HUES48 (cell line): ENCODE measurements at regions not wholly inside any gene's neighbourhood (a gene's known extent, or its start where the extent isn't known, plus 50 kb on each side); places are given as distances from the start of the nearest gene placed in this dataset.

Experiments used
- H3K27ac ChIP-seq: one replicate; pipeline ENCODE4 v1.7.0; 2013; ENCODE audit warnings: low read depth, low read length, inconsistent platforms
- H3K27me3 ChIP-seq: 2 replicates; pipeline ENCODE4 v1.6.1; 2013; ENCODE audit warnings: mild to moderate bottlenecking, low read length; ENCODE audit not compliant: control insufficient read depth, insufficient read depth
- H3K36me3 ChIP-seq: 2 replicates; pipeline ENCODE4 v1.6.1; 2013; ENCODE audit warnings: low read length; ENCODE audit not compliant: control insufficient read depth, insufficient read depth
- H3K4me1 ChIP-seq: 2 replicates; pipeline ENCODE4 v1.6.1; 2013; ENCODE audit warnings: mild to moderate bottlenecking, low read length; ENCODE audit not compliant: control insufficient read depth, insufficient read depth
- H3K4me3 ChIP-seq: 2 replicates; pipeline ENCODE4 v1.5.1; 2013; ENCODE audit warnings: mild to moderate bottlenecking, low read depth, low read length
- H3K9ac ChIP-seq: 2 replicates; pipeline ENCODE4 v1.6.1; 2013; ENCODE audit warnings: mild to moderate bottlenecking, low read depth, low read length, moderate library complexity
- H3K9me3 ChIP-seq: 2 replicates; pipeline ENCODE4 v1.6.1; 2013; ENCODE audit warnings: low read length; ENCODE audit not compliant: control insufficient read depth, insufficient read depth

DNA sequence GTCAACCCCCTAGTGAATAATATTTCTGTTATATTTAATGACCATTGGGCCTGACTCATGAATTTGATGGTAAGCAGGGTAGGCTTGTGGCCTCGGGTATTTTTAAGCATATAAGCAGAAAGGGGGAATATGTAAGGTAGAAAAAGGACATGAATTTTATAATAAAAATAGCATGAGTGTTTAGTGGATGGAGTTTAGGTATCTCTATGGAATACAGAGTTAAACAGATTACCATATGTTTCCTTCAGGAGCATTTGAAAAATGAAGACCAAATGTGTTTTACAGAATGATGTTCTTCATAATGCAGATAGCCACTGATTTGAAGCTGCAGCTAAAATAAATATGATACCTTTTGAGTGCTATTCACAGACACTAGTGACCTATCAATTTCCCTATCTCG, 191.7 kb upstream of the TSHZ2 start:
- no peaks in the 10 kb centered on the region for H3K9me3 ChIP-seq
- no peaks in the 10 kb centered on the region for H3K36me3 ChIP-seq
- no peaks in the 10 kb centered on the region for H3K27me3 ChIP-seq
- no peak overlapping the region for H3K9ac ChIP-seq
- 0 out of 2 replicates have a peak, but pooled peaks cover 2% of the 10 kb centered on the region for H3K4me1 ChIP-seq
- no peak overlapping the region for H3K4me3 ChIP-seq
- H3K27ac ChIP-seq, result no peak overlapping the region

DNA sequence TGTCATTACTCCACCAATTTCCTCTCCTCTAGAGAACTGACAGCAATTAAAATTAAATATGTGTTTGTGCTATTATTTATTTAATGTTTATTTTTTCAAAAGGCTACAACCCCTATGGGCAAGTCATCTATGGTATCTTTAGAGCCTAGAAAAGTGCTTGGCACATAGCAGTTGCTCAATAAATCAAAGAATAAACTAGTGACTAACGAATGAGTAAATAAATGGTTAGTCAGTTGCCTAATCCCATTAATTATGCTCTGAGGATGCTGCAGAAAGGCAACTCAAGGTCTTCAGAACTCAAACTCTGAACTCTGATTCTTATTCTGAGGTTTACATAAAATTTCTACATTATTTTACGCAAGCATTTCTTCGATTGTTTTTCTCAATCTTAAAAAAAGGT, 193.0 kb upstream of the TSHZ2 start:
- H3K27ac ChIP-seq, result no peak overlapping the region
- no peak overlapping the region for H3K9ac ChIP-seq
- no peaks in the 10 kb centered on the region for H3K27me3 ChIP-seq
- no peaks in the 10 kb centered on the region for H3K9me3 ChIP-seq
- no peaks in the 10 kb centered on the region for H3K36me3 ChIP-seq
- H3K4me1 ChIP-seq, result 0 out of 2 replicates have a peak, but pooled peaks cover 2% of the 10 kb centered on the region
- no peak overlapping the region for H3K4me3 ChIP-seq

DNA sequence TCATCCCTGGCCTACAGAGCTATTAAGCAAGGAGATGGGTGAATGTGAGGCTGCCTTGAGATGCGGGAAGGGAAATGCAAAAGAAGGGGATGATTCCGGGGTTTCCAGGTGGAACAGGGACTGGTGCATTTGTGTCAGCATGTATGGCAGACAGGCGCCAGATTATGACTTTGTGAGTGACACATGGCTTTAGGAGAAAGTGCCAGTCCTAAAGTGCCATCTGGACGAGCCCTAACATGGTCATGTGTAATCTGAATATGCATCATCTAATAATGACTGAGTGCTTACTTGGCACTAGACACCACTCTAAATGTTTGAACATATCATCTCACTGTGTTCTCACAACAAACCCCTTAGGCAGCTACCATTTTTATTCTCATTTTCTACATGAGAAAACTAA, 195.0 kb upstream of the TSHZ2 start:
- Histone ChIP-seq H3K36me3 (no peaks in the 10 kb centered on the region), H3K27me3 (no peaks in the 10 kb centered on the region), H3K9ac (no peak overlapping the region), H3K9me3 (no peaks in the 10 kb centered on the region), H3K27ac (no peak overlapping the region), H3K4me3 (no peak overlapping the region), H3K4me1 (no peaks in the 10 kb centered on the region)

DNA sequence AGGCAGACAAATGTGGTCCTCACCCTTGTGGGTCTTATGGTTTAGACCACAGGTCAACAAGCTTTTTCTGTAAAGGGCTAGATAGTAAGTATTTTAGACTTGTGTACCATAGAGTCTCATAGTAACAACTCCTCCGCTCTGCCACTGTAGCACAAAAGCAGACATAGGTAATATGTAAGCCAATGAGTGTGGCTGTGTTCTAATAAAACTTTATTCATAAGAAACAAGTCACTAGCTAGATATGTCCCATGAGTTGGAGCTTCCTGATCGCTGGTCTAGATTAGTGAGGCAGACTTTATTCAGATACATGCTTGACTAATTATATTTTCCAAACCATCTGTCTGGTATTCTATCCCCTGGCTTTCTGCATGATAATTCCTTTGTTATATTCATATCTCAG, 196.4 kb upstream of the TSHZ2 start:
- H3K9me3 ChIP-seq, result no peaks in the 10 kb centered on the region
- H3K9ac ChIP-seq, result no peak overlapping the region
- no peaks in the 10 kb centered on the region for H3K36me3 ChIP-seq
- no peak overlapping the region for H3K4me3 ChIP-seq
- no peaks in the 10 kb centered on the region for H3K27me3 ChIP-seq
- H3K4me1 ChIP-seq, result no peaks in the 10 kb centered on the region
- H3K27ac ChIP-seq, result no peak overlapping the region

DNA sequence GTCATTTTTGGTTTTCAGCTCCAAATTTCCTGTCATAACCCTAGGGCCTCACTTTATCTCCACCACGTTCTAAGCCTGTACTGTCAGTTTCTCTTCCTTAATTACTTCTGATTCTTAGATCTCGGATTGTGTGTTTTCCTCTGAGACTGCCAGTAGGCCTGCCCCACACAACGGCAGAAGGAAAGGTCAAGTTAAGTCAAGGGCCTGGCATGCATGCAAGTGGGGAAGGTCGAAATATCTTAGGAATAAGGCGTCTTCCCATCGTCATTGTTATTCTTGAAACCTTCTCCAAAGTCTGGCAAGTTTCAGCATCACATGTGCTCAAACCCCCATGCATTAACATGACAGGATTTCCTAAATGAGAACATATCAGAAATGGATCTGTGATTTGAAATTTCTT, 203.5 kb upstream of the TSHZ2 start:
- Histone ChIP-seq H3K36me3 (no peaks in the 10 kb centered on the region), H3K9me3 (no peaks in the 10 kb centered on the region), H3K4me1 (no peaks in the 10 kb centered on the region), H3K9ac (no peak overlapping the region), H3K27ac (no peak overlapping the region), H3K27me3 (no peaks in the 10 kb centered on the region), H3K4me3 (no peak overlapping the region)

DNA sequence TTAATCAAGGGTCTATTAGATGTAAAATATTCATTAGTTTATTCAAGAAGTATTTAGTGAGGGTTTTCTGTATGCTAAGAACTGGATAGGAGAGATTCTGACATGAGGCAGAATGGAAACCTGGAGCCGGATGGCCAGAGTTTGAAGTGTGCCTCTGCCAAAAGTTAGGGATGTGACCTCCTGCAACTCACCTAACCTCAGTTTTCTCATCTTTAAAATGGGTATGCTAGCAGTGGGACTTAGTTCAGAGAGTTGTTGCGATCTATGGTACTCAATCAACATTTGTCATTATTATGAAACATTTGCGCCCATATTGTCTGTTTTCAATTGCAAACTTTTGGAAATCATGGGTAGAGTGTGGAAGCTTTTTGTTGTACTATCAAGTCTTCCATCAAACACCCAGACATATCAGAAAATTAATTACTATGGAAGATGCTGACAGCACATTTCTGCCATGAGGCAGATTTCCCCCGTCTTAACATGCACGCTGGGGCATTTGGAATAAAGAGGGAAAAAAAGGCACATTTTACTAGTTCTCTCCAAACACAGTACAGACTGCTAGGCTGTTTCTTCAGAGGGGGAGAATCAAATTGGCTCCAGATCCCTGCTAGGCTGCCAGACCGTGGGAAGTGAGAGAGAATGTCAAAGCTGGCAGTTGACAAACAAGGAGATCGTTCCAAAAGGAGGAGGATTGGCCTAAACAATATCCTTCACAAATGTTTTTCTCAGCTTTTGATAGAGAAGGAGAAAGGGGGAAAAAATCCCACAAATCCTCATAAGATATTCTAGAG, 205.3 kb upstream of the TSHZ2 start:
- H3K36me3 ChIP-seq, result no peaks in the 10 kb centered on the region
- H3K27ac ChIP-seq, result no peak overlapping the region
- no peaks in the 10 kb centered on the region for H3K9me3 ChIP-seq
- no peak overlapping the region for H3K4me3 ChIP-seq
- H3K9ac ChIP-seq, result no peak overlapping the region
- H3K4me1 ChIP-seq, result no peaks in the 10 kb centered on the region
- no peaks in the 10 kb centered on the region for H3K27me3 ChIP-seq

DNA sequence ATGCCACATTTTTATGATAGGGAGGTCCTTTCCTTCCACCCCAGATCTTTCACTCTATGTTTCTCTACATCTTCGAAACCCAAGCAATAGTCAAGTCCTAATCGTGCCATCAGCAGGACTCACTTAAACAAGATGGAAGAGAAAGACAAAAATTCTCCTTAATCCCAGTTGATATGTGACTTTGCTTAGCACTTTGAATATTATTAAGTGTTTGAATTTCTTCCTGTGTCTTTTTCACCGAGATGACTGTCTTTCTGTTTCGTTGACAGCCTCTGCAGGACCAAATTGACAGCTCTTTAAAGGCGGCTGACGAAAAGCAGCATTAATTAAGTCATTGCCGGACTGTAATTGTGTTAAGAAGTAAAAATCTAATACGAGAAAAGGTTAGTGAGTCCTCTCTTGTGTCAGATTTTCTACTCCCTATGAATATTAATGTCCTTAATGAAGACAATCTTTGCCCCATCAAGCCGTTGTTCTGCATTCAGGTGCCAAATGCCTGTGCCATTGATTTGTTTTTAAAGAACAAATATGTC, 208.8 kb upstream of the TSHZ2 start:
- Histone ChIP-seq H3K27ac (no peak overlapping the region), H3K9me3 (no peaks in the 10 kb centered on the region), H3K27me3 (no peaks in the 10 kb centered on the region), H3K4me3 (no peak overlapping the region), H3K4me1 (no peaks in the 10 kb centered on the region), H3K9ac (no peak overlapping the region), H3K36me3 (no peaks in the 10 kb centered on the region)

DNA sequence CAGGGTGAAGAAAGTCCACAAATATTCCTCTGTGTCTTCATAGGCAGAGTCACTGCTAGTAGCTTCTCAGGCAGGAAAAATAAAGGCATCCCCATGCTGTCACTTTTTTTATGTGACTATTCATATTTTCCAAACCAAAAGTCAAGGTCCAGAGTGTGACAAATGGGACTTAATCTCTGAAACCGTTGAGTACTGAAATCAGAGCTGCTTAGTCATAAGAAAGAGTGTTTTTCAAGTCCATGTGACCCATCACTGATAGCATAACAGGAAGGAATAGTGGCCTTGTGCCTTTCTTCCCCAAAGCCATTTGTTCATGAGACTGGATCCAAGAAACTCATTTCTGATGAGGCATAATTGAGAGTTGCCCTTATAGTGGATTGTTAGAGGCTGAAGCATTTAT, 210.3 kb upstream of the TSHZ2 start:
- H3K9me3 ChIP-seq, result no peaks in the 10 kb centered on the region

DNA sequence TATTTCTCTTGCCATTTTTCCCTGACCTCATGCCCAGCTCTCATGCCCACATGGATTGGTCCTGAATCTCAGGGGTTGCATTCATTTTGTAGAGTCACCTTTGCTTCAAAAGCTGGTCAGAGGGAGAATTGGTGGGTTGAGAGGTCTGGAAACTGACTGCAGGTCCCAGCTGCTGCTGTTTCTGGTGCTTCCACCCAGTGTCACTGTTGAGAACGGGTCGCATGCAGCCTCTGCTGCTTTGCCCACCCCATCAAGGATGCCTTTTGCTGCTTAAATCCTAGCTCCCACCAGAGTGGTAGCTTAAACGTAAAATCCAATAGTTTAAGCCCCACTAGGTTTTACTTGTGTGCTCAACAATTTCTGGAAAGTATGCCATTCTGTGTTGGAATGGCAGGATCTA, 211.4 kb upstream of the TSHZ2 start:
- Histone ChIP-seq H3K9ac (no peak overlapping the region), H3K4me1 (no peaks in the 10 kb centered on the region), H3K9me3 (no peaks in the 10 kb centered on the region), H3K27me3 (no peaks in the 10 kb centered on the region), H3K27ac (no peak overlapping the region), H3K36me3 (no peaks in the 10 kb centered on the region), H3K4me3 (no peak overlapping the region)

More for the DNA sequence above, 210.3 kb upstream of the TSHZ2 start:
- no peaks in the 10 kb centered on the region for H3K27me3 ChIP-seq
- no peak overlapping the region for H3K27ac ChIP-seq
- no peak overlapping the region for H3K4me3 ChIP-seq
- no peaks in the 10 kb centered on the region for H3K36me3 ChIP-seq
- H3K9ac ChIP-seq, result no peak overlapping the region
- H3K4me1 ChIP-seq, result no peaks in the 10 kb centered on the region

DNA sequence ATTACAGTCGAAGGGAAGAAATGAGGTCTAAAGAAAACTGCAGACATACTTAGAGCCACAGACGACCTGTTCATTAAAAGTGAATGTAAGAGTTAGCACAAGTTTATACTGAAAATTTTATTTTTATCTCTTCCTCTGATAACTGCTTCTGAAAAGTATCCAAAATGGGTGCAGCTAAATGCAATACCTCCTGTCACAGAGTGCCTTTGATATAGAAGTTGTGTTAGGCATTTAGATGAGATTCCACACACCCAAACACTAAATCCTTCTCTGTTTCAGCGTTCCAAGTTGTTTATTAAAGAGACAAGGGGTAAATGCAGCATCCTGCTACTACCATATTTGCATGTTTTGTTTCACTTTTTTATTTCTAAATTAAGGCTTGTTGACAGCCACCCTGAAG, 214.7 kb upstream of the TSHZ2 start:
- Histone ChIP-seq H3K9me3 (no peaks in the 10 kb centered on the region), H3K27me3 (no peaks in the 10 kb centered on the region), H3K36me3 (no peaks in the 10 kb centered on the region), H3K4me1 (no peaks in the 10 kb centered on the region), H3K27ac (no peak overlapping the region), H3K4me3 (no peak overlapping the region), H3K9ac (no peak overlapping the region)

DNA sequence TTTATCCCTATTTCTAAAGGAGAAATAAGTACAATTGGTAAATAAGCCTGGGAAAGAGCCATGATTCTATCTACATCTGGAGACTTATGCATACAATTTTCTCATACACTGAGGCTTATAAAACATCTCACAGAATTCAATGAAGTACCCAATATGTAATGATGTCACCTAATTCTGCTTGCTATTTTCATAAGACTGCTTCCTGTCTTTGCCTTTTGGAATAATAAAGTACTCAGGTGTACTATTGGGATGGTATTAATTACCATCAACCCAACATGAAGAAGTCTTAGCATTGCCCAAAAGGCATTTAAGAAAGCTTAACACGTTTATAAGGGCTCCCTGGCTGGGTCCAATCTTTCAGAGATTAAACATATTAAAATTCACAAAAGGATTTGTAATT, 216.4 kb upstream of the TSHZ2 start:
- Histone ChIP-seq H3K9me3 (no peaks in the 10 kb centered on the region), H3K9ac (no peak overlapping the region), H3K4me3 (no peak overlapping the region), H3K36me3 (no peaks in the 10 kb centered on the region), H3K27ac (no peak overlapping the region), H3K4me1 (no peaks in the 10 kb centered on the region), H3K27me3 (no peaks in the 10 kb centered on the region)
